ENCODE measurements at regions not wholly inside any gene's neighbourhood (a gene's known extent, or its start where the extent isn't known, plus 50 kb on each side); places are given as distances from the start of the nearest gene placed in this dataset.
"Not testable (repeated sequence)": the region's sequence is repeated elsewhere in the genome, so short reads cannot be mapped to it uniquely, and the experiment has no call there.

DNA sequence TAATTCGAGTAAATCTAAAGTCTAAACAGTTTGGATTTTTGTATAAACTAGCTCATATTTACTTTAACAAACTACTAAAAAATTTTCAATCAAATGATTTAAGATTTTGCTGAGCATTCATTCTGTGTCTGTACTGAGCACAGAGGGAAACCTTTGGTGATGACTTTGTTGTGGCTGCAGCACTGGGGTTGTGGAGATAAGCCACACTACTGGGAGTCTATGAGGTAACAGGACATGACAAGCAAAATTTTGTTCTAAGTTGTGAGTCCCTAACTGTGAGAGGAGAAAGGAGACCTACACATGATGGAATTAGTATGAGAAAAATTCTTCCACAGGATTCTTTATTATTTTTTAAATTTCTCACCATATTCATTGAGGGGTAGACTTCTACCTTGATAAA is 933.7 kb upstream of the LRATD1 start:
- DNase-seq (ENCODE audit: low spot score) (no peak), ATAC-seq (ENCODE audit: low read depth) (no peak)
- Histone ChIP-seq H3K4me3 (ENCODE audit: severe bottlenecking) (no peak overlapping the region), H3K27me3 (ENCODE audit: insufficient read depth, poor library complexity, severe bottlenecking) (no peaks in the 10 kb centered on the region), H3K36me3 (ENCODE audit: low read depth) (no peaks in the 10 kb centered on the region), H3K9me3 (ENCODE audit: severe bottlenecking) (no peaks in the 10 kb centered on the region), H3K27ac (ENCODE audit: poor library complexity, severe bottlenecking) (no peak overlapping the region), H3K4me1 (ENCODE audit: insufficient read depth, poor library complexity, severe bottlenecking) (no peaks in the 10 kb centered on the region)
- TF ChIP-seq, protein P1, sequence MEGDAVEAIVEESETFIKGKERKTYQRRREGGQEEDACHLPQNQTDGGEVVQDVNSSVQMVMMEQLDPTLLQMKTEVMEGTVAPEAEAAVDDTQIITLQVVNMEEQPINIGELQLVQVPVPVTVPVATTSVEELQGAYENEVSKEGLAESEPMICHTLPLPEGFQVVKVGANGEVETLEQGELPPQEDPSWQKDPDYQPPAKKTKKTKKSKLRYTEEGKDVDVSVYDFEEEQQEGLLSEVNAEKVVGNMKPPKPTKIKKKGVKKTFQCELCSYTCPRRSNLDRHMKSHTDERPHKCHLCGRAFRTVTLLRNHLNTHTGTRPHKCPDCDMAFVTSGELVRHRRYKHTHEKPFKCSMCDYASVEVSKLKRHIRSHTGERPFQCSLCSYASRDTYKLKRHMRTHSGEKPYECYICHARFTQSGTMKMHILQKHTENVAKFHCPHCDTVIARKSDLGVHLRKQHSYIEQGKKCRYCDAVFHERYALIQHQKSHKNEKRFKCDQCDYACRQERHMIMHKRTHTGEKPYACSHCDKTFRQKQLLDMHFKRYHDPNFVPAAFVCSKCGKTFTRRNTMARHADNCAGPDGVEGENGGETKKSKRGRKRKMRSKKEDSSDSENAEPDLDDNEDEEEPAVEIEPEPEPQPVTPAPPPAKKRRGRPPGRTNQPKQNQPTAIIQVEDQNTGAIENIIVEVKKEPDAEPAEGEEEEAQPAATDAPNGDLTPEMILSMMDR (IDR thresholded peaks at IDR 0.05; ENCODE audit: poor library complexity, severe bottlenecking) = no peak

DNA sequence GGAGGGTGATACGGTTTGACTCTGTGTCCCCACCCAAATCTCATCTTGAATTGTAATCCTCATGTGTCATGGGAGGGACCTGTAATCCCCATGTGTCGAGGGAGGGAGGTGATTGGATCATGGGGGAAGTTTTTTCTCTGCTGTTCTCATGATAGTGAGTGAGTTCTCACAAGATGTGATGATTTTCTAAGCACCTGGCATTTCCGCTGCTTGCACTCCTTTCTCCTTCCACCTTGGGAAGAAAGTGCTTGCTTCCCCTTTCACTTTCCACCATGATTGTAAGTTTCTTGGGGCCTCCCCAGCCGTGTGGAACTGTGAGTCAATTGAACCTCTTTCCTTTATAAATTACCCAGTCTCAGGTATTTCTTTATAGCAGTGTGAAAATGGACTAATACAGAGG is 932.6 kb upstream of the LRATD1 start:
- H3K9me3 ChIP-seq (ENCODE audit: severe bottlenecking); ATAC-seq (ENCODE audit: low read depth); H3K4me3 ChIP-seq (ENCODE audit: severe bottlenecking); H3K36me3 ChIP-seq (ENCODE audit: low read depth); H3K27ac ChIP-seq (ENCODE audit: poor library complexity, severe bottlenecking); H3K4me1 ChIP-seq (ENCODE audit: insufficient read depth, poor library complexity, severe bottlenecking); H3K27me3 ChIP-seq (ENCODE audit: insufficient read depth, poor library complexity, severe bottlenecking); DNase-seq (ENCODE audit: low spot score): not testable (repeated sequence)

DNA sequence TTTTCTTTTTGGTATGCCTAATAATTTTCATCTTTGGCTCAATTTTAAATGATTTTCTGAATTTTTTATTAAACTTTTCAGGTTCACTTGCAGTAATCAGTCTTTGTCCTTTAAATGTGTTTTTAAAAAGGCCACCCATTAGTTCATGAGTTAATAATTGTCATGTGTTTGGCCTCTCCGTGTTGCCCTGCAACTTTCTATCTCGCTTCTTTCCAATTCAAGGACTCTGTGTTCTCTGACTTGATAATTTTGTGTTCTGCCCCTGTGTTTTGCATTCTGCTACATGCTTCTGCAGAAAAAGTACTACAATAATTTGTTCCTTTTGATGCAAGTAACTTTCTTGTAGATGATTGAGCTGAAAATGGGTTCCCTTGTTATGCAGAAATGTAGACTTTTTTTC is 921.4 kb upstream of the LRATD1 start:
- DNase-seq (ENCODE audit: low spot score) (no peak), ATAC-seq (ENCODE audit: low read depth) (no peak)
- Histone ChIP-seq H3K4me1 (ENCODE audit: insufficient read depth, poor library complexity, severe bottlenecking) (no peaks in the 10 kb centered on the region), H3K27ac (ENCODE audit: poor library complexity, severe bottlenecking) (no peak overlapping the region), H3K9me3 (ENCODE audit: severe bottlenecking) (no peaks in the 10 kb centered on the region), H3K36me3 (ENCODE audit: low read depth) (no peaks in the 10 kb centered on the region), H3K27me3 (ENCODE audit: insufficient read depth, poor library complexity, severe bottlenecking) (no peaks in the 10 kb centered on the region), H3K4me3 (ENCODE audit: severe bottlenecking) (no peak overlapping the region)
- TF ChIP-seq, protein P1 (IDR thresholded peaks at IDR 0.05; ENCODE audit: poor library complexity, severe bottlenecking) = no peak

DNA sequence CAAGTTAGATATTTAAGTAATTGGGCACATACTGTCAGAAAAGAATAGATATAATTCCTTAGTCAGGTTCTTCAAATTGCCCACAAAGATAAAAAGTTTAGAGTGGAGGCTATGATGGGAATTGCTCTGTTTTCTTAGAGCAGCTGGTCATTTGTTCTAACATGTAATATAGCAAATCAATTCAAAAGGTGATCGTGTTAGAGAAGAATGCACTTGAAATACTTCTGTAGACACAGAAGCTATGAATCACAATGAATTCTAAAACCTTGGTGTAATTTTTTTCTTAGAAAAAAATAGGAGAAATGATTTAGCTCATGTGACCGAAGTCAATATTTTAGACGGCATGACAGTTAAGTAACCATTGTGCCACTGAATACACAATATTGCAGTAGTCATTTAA is 918.1 kb upstream of the LRATD1 start:
- TF ChIP-seq, protein P1 (IDR thresholded peaks at IDR 0.05; ENCODE audit: poor library complexity, severe bottlenecking) = no peak
- Histone ChIP-seq H3K27ac (ENCODE audit: poor library complexity, severe bottlenecking) (no peak overlapping the region), H3K36me3 (ENCODE audit: low read depth) (no peaks in the 10 kb centered on the region), H3K27me3 (ENCODE audit: insufficient read depth, poor library complexity, severe bottlenecking) (no peaks in the 10 kb centered on the region), H3K4me3 (ENCODE audit: severe bottlenecking) (no peak overlapping the region), H3K4me1 (ENCODE audit: insufficient read depth, poor library complexity, severe bottlenecking) (no peaks in the 10 kb centered on the region), H3K9me3 (ENCODE audit: severe bottlenecking) (no peaks in the 10 kb centered on the region)
- no peak for DNase-seq (ENCODE audit: low spot score)
- ATAC-seq (ENCODE audit: low read depth) = peak; percentile 48; the same call in 1 of the 3 replicates

DNA sequence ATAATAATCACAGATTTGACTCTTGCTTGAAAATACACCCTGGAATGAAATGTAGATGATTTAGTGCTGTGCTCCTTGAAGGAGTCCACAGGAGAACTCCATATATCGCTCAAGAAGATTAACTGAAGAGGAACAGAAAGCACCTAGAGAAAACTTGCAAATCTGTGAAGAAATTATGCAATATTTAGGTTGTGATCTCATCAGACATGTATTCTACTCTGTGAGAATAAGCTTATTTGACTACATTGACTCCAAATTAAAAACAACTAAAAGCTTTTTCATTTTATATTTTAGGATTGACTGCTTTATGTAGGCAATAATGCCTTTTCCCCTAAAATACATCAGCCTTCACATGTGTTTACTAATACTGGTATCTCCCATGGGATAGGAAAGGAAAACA is 906.6 kb upstream of the LRATD1 start:
- no peaks in the 10 kb centered on the region for H3K36me3 ChIP-seq (ENCODE audit: low read depth)
- no peaks in the 10 kb centered on the region for H3K4me1 ChIP-seq (ENCODE audit: insufficient read depth, poor library complexity, severe bottlenecking)
- no peaks in the 10 kb centered on the region for H3K27me3 ChIP-seq (ENCODE audit: insufficient read depth, poor library complexity, severe bottlenecking)
- no peak overlapping the region for H3K27ac ChIP-seq (ENCODE audit: poor library complexity, severe bottlenecking)
- no peak for ATAC-seq (ENCODE audit: low read depth)
- no peak overlapping the region for H3K4me3 ChIP-seq (ENCODE audit: severe bottlenecking)
- H3K9me3 ChIP-seq (ENCODE audit: severe bottlenecking) = no peaks in the 10 kb centered on the region
- no peak for DNase-seq (ENCODE audit: low spot score)
- TF ChIP-seq, protein P1 (IDR thresholded peaks at IDR 0.05; ENCODE audit: poor library complexity, severe bottlenecking) = no peak

Measured in RWPE2 (cell line).